ENCODE measurements at regions not wholly inside any gene's neighbourhood (a gene's known extent, or its start where the extent isn't known, plus 50 kb on each side); places are given as distances from the start of the nearest gene placed in this dataset.

DNA sequence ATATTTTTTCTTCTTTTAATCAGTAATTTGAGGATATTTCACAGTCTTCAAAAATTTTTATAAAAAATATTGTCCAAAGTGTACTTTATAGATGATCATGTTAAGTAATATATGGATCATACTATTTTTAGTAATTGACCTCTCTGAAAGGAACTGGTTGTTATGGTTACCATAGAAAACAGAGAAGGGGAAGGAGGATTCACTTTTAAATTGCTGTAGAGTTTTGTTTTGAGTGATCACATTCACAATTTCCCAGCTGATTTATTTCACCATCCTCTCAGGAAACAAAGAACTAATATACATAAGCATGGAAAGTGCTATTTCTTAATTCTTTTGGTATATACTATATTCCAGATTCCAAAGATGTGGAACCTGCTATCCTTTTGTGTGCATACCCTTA, 56.5 kb upstream of the NREP start:
- no peaks in the 10 kb centered on the region for H3K9me3 ChIP-seq
- no peaks in the 10 kb centered on the region for H3K27me3 ChIP-seq
- H3K27ac ChIP-seq, result no peak overlapping the region
- no peaks in the 10 kb centered on the region for H3K4me1 ChIP-seq
- intact Hi-C loops (cut with DNase I), result no loop called here
- no peak overlapping the region for H3K4me3 ChIP-seq
- DNase-seq (ENCODE audit: low spot score in 2 of 2), result no peak
- TF ChIP-seq CTCF (IDR thresholded peaks at IDR 0.05), result no peak
- H3K36me3 ChIP-seq, result no peaks in the 10 kb centered on the region

DNA sequence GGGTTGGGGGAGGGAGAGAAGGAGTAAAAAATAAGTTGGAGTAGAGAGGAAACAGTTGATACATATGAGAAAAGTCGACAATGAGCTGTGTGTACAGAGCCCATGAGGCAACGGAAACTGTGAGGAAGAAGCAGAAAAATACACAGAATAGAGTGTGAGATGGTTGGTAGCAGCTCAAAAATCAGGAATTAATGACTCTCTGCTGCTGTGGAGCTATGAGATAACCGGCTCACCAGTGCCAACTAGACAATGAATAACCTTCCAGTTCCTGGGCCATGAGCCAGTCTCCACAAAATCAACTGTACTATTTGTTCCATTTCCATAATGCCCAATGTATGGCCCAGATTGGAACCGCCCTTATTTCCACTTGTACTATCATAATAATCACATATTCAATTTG, 53.1 kb upstream of the NREP start:
- no peaks in the 10 kb centered on the region for H3K27me3 ChIP-seq
- intact Hi-C loops (cut with DNase I), result no loop called here

More for the DNA sequence above, 53.1 kb upstream of the NREP start:
- Histone ChIP-seq H3K4me3 (no peak overlapping the region), H3K9me3 (no peaks in the 10 kb centered on the region), H3K36me3 (no peaks in the 10 kb centered on the region), H3K4me1 (peaks cover 0 to 2% of the 10 kb centered on the region in 2 donors), H3K27ac (no peak overlapping the region)
- DNase-seq (ENCODE audit: low spot score in 2 of 2), result no peak
- no peak for TF ChIP-seq CTCF (IDR thresholded peaks at IDR 0.05)

Data from ascending aorta (tissue), 2 donors.